ENCODE measurements at regions not wholly inside any gene's neighbourhood (a gene's known extent, or its start where the extent isn't known, plus 50 kb on each side); places are given as distances from the start of the nearest gene placed in this dataset.

GRCh38 chr22:23501261-23501619 is 78.8 kb downstream of the IGLL1 start:
- no peak for TF ChIP-seq SIN3A (IDR thresholded peaks at IDR 0.05; ENCODE audit: borderline replicate concordance, insufficient read depth, low read length)
- no peak for TF ChIP-seq POLR2AphosphoS5 (IDR thresholded peaks at IDR 0.05; ENCODE audit: low read depth, low read length)
- no peak for TF ChIP-seq FOXP2 (optimal IDR thresholded peaks at IDR 0.05; ENCODE audit: borderline replicate concordance, extremely low read depth, extremely low read length, insufficient read depth)
- TF ChIP-seq REST (IDR thresholded peaks at IDR 0.05; ENCODE audit: insufficient read depth in 1 of 2, low read depth in 2 of 2, low read length in 2 of 2): no peak

GRCh38 chr22:23500508-23501260 is 79.4 kb downstream of the IGLL1 start:
- no peak for TF ChIP-seq SIN3A (IDR thresholded peaks at IDR 0.05; ENCODE audit: borderline replicate concordance, insufficient read depth, low read length)
- TF ChIP-seq POLR2AphosphoS5 (IDR thresholded peaks at IDR 0.05; ENCODE audit: low read depth, low read length): no peak
- TF ChIP-seq FOXP2 (optimal IDR thresholded peaks at IDR 0.05; ENCODE audit: borderline replicate concordance, extremely low read depth, extremely low read length, insufficient read depth): no peak
- TF ChIP-seq TAF1 (IDR thresholded peaks at IDR 0.05; ENCODE audit: borderline replicate concordance, insufficient read depth, low read length): no peak
- no peak for TF ChIP-seq REST (IDR thresholded peaks at IDR 0.05; ENCODE audit: insufficient read depth in 1 of 2, low read depth in 2 of 2, low read length in 2 of 2)

- no peak for TF ChIP-seq FOXP2 (optimal IDR thresholded peaks at IDR 0.05; ENCODE audit: borderline replicate concordance, extremely low read depth, extremely low read length, insufficient read depth)
These were observed 80.1 kb downstream of the IGLL1 start for GRCh38 chr22:23499845-23500500.

GRCh38 chr22:23498811-23499798 is 81.0 kb downstream of the IGLL1 start:
- TF ChIP-seq REST (IDR thresholded peaks at IDR 0.05; ENCODE audit: insufficient read depth in 1 of 2, low read depth in 2 of 2, low read length in 2 of 2) (no peak), FOXP2 (optimal IDR thresholded peaks at IDR 0.05; ENCODE audit: borderline replicate concordance, extremely low read depth, extremely low read length, insufficient read depth) (no peak), SIN3A (IDR thresholded peaks at IDR 0.05; ENCODE audit: borderline replicate concordance, insufficient read depth, low read length) (no peak), TAF1 (IDR thresholded peaks at IDR 0.05; ENCODE audit: borderline replicate concordance, insufficient read depth, low read length) (no peak), POLR2AphosphoS5 (IDR thresholded peaks at IDR 0.05; ENCODE audit: low read depth, low read length) (no peak)

All from PFSK-1 (cell line).